Keratinocyte (primary cell): ENCODE measurements at regions not wholly inside any gene's neighbourhood (a gene's known extent, or its start where the extent isn't known, plus 50 kb on each side); places are given as distances from the start of the nearest gene placed in this dataset.

Experiments used
- EZH2 ChIP-seq: IDR thresholded peaks from one replicate; pipeline ENCODE4 v1.6.1; 2012; ENCODE audit warnings: inconsistent platforms, mild to moderate bottlenecking, low read length, moderate library complexity
- TF ChIP-seq, protein P1 (sequence below), 3 experiments: IDR thresholded peaks in 1 of 3; conservative IDR thresholded peaks in 1 of 3; optimal IDR thresholded peaks in 1 of 3; 2 replicates in 2 of 3; 3 replicates in 1 of 3; pipeline versions ENCODE3 to v1.5.1; 2011; ENCODE audit warnings: low read length in 3 of 3, mild to moderate bottlenecking in 3 of 3, moderate library complexity in 2 of 3, control low read depth in 1 of 3, inconsistent platforms in 1 of 3; ENCODE audit not compliant: insufficient read depth in 2 of 3; ENCODE audit errors: extremely low read depth in 1 of 3

DNA sequence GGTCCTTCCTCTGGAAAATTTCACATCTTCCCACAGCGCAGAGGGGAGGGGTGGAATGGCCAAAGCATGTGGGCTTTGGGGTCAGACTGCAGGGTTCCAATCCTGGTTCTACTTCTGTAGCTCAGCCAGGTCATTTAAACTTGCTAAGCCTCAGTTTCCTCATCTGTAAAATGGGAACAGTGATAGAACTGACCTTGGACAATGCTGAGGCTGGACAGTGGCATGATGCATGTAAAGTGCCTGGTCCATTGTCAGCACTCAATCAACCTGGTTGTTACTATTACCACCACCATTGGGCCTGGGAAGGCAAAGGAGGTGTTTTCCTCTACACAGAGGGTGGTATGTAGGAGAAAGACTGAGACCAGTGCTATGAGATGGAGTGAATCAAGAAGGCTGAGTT is 162.8 kb downstream of the VRK1 start:
- TF ChIP-seq, protein P1, sequence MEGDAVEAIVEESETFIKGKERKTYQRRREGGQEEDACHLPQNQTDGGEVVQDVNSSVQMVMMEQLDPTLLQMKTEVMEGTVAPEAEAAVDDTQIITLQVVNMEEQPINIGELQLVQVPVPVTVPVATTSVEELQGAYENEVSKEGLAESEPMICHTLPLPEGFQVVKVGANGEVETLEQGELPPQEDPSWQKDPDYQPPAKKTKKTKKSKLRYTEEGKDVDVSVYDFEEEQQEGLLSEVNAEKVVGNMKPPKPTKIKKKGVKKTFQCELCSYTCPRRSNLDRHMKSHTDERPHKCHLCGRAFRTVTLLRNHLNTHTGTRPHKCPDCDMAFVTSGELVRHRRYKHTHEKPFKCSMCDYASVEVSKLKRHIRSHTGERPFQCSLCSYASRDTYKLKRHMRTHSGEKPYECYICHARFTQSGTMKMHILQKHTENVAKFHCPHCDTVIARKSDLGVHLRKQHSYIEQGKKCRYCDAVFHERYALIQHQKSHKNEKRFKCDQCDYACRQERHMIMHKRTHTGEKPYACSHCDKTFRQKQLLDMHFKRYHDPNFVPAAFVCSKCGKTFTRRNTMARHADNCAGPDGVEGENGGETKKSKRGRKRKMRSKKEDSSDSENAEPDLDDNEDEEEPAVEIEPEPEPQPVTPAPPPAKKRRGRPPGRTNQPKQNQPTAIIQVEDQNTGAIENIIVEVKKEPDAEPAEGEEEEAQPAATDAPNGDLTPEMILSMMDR (optimal IDR thresholded peaks at IDR 0.05 in 1 of 3, IDR thresholded peaks at IDR 0.05 in 1 of 3, conservative IDR thresholded peaks at IDR 0.05 in 1 of 3; ENCODE audit: extremely low read depth in 1 of 3, insufficient read depth in 2 of 3, low read length in 3 of 3), result no peak
- TF ChIP-seq EZH2, result no peak
